ENCODE measurements at regions not wholly inside any gene's neighbourhood (a gene's known extent, or its start where the extent isn't known, plus 50 kb on each side); places are given as distances from the start of the nearest gene placed in this dataset.

DNA sequence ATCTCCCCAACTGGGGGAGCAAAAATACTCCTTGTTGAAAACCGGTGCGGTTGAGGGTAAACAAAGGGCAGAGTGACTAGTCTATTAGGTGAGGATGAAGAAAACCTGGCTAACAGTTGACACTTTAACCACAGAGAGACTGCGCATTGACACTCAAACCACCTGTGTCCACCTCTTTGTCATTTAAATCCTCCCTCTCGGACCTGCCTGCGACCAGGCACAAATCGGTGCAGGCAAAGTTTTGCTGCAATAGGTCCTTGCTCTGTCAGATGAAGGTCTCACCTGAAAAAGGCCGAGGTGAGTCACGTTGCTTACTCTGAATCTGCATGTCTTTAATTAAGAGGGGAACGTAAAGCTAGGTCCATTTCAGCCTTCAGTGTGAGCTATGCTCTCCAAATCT lies 494.1 kb upstream of the DPPA4 start:
- TF ChIP-seq, protein P1, sequence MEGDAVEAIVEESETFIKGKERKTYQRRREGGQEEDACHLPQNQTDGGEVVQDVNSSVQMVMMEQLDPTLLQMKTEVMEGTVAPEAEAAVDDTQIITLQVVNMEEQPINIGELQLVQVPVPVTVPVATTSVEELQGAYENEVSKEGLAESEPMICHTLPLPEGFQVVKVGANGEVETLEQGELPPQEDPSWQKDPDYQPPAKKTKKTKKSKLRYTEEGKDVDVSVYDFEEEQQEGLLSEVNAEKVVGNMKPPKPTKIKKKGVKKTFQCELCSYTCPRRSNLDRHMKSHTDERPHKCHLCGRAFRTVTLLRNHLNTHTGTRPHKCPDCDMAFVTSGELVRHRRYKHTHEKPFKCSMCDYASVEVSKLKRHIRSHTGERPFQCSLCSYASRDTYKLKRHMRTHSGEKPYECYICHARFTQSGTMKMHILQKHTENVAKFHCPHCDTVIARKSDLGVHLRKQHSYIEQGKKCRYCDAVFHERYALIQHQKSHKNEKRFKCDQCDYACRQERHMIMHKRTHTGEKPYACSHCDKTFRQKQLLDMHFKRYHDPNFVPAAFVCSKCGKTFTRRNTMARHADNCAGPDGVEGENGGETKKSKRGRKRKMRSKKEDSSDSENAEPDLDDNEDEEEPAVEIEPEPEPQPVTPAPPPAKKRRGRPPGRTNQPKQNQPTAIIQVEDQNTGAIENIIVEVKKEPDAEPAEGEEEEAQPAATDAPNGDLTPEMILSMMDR (IDR thresholded peaks at IDR 0.05; ENCODE audit: low read depth, low read length, missing input control), result no peak
- TF ChIP-seq, protein P2, sequence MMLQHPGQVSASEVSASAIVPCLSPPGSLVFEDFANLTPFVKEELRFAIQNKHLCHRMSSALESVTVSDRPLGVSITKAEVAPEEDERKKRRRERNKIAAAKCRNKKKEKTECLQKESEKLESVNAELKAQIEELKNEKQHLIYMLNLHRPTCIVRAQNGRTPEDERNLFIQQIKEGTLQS (IDR thresholded peaks at IDR 0.05), result no peak
- TF ChIP-seq FOXA1 (IDR thresholded peaks at IDR 0.05) (no peak), TAF1 (conservative IDR thresholded peaks at IDR 0.05) (no peak), SP1 (IDR thresholded peaks at IDR 0.05) (no peak), YY1 (IDR thresholded peaks at IDR 0.05) (no peak), EGR1 (IDR thresholded peaks at IDR 0.05; ENCODE audit: low read depth in 2 of 2) (no peak), JUND (IDR thresholded peaks at IDR 0.05) (no peak), GABPA (IDR thresholded peaks at IDR 0.05 in 1 of 2, conservative IDR thresholded peaks at IDR 0.05 in 1 of 2) (no peak), RXRA (IDR thresholded peaks at IDR 0.05) (no peak), RAD21 (IDR thresholded peaks at IDR 0.05) (no peak)
- TF ChIP-seq, protein P3, sequence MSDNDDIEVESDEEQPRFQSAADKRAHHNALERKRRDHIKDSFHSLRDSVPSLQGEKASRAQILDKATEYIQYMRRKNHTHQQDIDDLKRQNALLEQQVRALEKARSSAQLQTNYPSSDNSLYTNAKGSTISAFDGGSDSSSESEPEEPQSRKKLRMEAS (IDR thresholded peaks at IDR 0.05), result no peak
- TF ChIP-seq, protein P4, sequence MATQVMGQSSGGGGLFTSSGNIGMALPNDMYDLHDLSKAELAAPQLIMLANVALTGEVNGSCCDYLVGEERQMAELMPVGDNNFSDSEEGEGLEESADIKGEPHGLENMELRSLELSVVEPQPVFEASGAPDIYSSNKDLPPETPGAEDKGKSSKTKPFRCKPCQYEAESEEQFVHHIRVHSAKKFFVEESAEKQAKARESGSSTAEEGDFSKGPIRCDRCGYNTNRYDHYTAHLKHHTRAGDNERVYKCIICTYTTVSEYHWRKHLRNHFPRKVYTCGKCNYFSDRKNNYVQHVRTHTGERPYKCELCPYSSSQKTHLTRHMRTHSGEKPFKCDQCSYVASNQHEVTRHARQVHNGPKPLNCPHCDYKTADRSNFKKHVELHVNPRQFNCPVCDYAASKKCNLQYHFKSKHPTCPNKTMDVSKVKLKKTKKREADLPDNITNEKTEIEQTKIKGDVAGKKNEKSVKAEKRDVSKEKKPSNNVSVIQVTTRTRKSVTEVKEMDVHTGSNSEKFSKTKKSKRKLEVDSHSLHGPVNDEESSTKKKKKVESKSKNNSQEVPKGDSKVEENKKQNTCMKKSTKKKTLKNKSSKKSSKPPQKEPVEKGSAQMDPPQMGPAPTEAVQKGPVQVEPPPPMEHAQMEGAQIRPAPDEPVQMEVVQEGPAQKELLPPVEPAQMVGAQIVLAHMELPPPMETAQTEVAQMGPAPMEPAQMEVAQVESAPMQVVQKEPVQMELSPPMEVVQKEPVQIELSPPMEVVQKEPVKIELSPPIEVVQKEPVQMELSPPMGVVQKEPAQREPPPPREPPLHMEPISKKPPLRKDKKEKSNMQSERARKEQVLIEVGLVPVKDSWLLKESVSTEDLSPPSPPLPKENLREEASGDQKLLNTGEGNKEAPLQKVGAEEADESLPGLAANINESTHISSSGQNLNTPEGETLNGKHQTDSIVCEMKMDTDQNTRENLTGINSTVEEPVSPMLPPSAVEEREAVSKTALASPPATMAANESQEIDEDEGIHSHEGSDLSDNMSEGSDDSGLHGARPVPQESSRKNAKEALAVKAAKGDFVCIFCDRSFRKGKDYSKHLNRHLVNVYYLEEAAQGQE (IDR thresholded peaks at IDR 0.05), result no peak
